GM23338 (cell line): ENCODE measurements at regions not wholly inside any gene's neighbourhood (a gene's known extent, or its start where the extent isn't known, plus 50 kb on each side); places are given as distances from the start of the nearest gene placed in this dataset.
"Not testable (repeated sequence)": the region's sequence is repeated elsewhere in the genome, so short reads cannot be mapped to it uniquely, and the experiment has no call there.

ENCODE experiments used
- CREB1 ChIP-seq: fragments of 250-450 bp; sonication (Bioruptor Pico); IDR thresholded peaks from 2 replicates; pipeline ENCODE4 v1.5.0; 2020; ENCODE audit warnings: low read depth, mild to moderate bottlenecking, moderate library complexity
- CTCF ChIP-seq, 2 experiments: fragments of 200-600 bp in 1 of 2; sonication (generic) in 1 of 2; conservative IDR thresholded peaks; 2 replicates each; pipeline versions ENCODE4 v1.5.1 to v1.6.1; 2016 to 2017; ENCODE audit warnings: antibody characterized with exemption in 2 of 2, low read depth in 2 of 2, mild to moderate bottlenecking in 2 of 2, moderate library complexity in 1 of 2
- ETS1 ChIP-seq: IDR thresholded peaks from 2 replicates; pipeline ENCODE4 v1.6.1; 2016; ENCODE audit warnings: antibody characterized with exemption
- EZH2 ChIP-seq: fragments of 200-600 bp; sonication (generic); IDR thresholded peaks from one replicate; pipeline ENCODE4 v1.8.0; 2017; ENCODE audit warnings: antibody characterized with exemption, mild to moderate bottlenecking, low read depth; ENCODE audit not compliant: unreplicated experiment
- EZH2phosphoT487 ChIP-seq: fragments of 200-600 bp; sonication (generic); IDR thresholded peaks from one replicate; pipeline ENCODE4 v1.8.1; 2018; ENCODE audit warnings: antibody characterized with exemption; ENCODE audit not compliant: unreplicated experiment
- JUNB ChIP-seq: IDR thresholded peaks from one replicate; pipeline ENCODE4 v1.6.1; 2016; ENCODE audit warnings: antibody characterized with exemption; ENCODE audit not compliant: unreplicated experiment
- NANOG ChIP-seq: IDR thresholded peaks from 2 replicates; pipeline ENCODE4 v1.6.1; 2016; ENCODE audit warnings: antibody characterized with exemption, borderline replicate concordance
- POLR2AphosphoS5 ChIP-seq: IDR thresholded peaks from 2 replicates; pipeline ENCODE4 v1.6.1; 2016; ENCODE audit warnings: antibody characterized with exemption, low read depth
- REST ChIP-seq: IDR thresholded peaks from one replicate; pipeline ENCODE4 v1.6.1; 2018; ENCODE audit warnings: antibody characterized with exemption; ENCODE audit not compliant: unreplicated experiment
- STAT1 ChIP-seq: IDR thresholded peaks from one replicate; pipeline ENCODE4 v1.6.1; 2016; ENCODE audit warnings: antibody characterized with exemption; ENCODE audit not compliant: unreplicated experiment
- ZNF462 ChIP-seq: fragments of 250-450 bp; sonication (Bioruptor Pico); IDR thresholded peaks from 2 replicates; pipeline ENCODE4 v1.5.0; 2020; ENCODE audit warnings: mild to moderate bottlenecking, moderate library complexity

GRCh38 chr13:53452263-53452808, 423.7 kb downstream of the OLFM4 start:
- not testable (repeated sequence) for TF ChIP-seq CTCF (conservative IDR thresholded peaks at IDR 0.05; ENCODE audit: low read depth in 2 of 2); POLR2AphosphoS5; EZH2phosphoT487; REST; CREB1 (CRISPR knock-in tag); NANOG; JUNB; EZH2; ZNF462 (CRISPR knock-in tag); ETS1; STAT1
